ENCODE measurements at regions not wholly inside any gene's neighbourhood (a gene's known extent, or its start where the extent isn't known, plus 50 kb on each side); places are given as distances from the start of the nearest gene placed in this dataset.
A peak's percentile ranks its signal among the peaks of the same experiment; 100 is the strongest.

DNA sequence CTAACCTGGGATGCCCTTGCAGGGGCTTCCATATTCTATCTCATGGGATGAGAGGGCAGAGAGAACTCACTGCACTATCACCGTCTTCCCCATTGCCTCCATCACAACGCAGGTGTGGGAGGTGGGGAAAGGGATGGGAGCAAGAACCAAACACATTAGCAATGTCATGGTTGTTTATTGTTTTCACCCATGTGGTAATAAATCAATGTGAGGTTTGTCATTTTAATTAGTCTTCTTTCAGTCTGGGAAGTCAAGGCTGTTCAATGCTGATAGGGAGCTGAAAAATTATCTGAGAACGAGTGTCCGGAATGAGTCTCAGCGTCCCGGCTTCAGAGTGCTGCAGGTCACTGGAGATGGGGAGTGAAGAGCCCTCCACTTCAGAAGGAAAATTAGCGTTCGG, 268.5 kb downstream of the DUSP10 start:
- TF ChIP-seq CTCF (IDR thresholded peaks at IDR 0.05) (no peak), POLR2A (IDR thresholded peaks at IDR 0.05) (no peak)
- Histone ChIP-seq H3K9me3 (no peaks in the 10 kb centered on the region), H3K27ac (no peak overlapping the region), H3K4me1 (no peaks in the 10 kb centered on the region), H3K4me3 (no peak overlapping the region), H3K36me3 (replicated peaks in 1 of 2; ENCODE audit: insufficient read depth in 1 of 2, low read depth in 2 of 2) (no peaks in the 10 kb centered on the region), H3K27me3 (no peaks in the 10 kb centered on the region)
- no peak for DNase-seq
- 26 to 28% methylated on average over 8 of the region's 8 CpGs for WGBS, 2 donors
- ATAC-seq, result no peak
- intact Hi-C loops (cut with DNase I), result no loop called here

DNA sequence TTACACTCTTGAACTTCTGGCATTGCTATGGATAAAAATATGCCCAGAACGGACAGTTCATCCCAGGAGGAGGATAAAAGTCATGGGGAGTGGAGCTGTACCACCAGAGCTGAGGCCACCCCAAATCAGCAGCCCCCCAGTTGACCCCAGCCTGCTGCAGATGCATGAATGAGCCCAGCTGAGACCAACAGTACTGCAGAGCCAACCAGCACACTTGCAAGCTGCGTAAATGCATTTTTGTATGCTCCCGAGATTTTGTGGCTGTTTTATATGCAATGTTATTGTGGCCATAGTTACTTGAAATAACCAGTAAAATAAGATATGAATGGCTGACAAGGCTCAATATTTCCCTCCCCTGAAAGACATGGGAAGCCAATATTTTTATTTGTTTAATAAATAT, 264.6 kb downstream of the DUSP10 start:
- Histone ChIP-seq H3K27ac (no peak overlapping the region), H3K9me3 (no peaks in the 10 kb centered on the region), H3K36me3 (replicated peaks in 1 of 2; ENCODE audit: insufficient read depth in 1 of 2, low read depth in 2 of 2) (no peaks in the 10 kb centered on the region), H3K27me3 (no peaks in the 10 kb centered on the region), H3K4me1 (no peaks in the 10 kb centered on the region), H3K4me3 (no peak overlapping the region)
- ATAC-seq (no peak), DNase-seq (no peak)
- intact Hi-C loops (cut with DNase I), result no loop called here
- TF ChIP-seq CTCF (IDR thresholded peaks at IDR 0.05), result no peak
- TF ChIP-seq POLR2A (IDR thresholded peaks at IDR 0.05), result no peak
- 57 to 72% methylated on average over 3 of the region's 3 CpGs for WGBS, 2 donors

DNA sequence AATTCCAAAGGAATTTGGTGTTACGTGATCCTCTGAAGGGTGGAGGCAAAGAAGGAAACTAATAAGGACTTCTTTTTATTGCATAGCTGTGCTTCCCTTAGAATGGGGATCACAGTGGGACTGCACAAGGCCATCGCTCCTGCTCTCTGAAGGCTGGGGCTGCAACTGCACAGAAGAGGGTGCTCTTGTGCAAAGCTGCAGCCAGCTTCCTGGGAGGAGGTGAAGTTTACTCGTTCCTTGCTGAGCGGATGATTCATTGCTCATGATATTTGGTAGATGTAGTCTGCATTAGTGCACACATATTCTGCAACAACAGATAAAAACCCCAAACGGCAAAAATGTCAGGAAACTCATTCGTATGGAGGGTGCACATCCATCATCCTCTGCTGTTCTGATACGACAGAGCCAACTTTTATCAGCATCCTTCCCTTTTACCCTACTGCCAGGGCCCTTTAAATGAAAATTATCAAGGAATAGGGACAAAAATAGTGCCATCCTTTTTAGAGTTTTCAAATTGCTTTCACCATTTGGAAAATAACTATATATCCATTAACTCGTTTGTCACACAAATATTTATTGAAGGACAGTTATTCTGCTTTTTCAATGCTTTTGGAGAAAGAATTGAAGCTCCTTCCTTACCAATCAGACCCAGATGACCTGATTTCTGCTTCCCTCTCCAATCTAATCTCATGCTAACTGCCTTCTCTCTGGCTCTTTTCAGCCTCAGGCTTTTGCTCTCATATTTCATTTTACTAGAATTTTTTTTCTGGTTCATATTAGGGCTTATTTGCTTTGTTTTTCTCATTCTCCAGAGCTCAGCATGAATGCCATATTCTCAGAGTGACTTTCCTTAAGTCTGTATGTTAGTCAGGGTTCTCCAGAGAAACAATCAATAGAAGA, 263.6 kb downstream of the DUSP10 start:
- intact Hi-C loops (cut with DNase I), result no loop called here
- 16 to 27% methylated on average over 8 of the region's 8 CpGs for whole genome bisulfite sequencing, 2 donors
- TF ChIP-seq POLR2A (IDR thresholded peaks at IDR 0.05), result no peak
- TF ChIP-seq CTCF (IDR thresholded peaks at IDR 0.05), result peak in 5 of 7 experiments; percentile 38 to 59 (median 52)
- H3K27ac ChIP-seq, result no peak overlapping the region
- H3K9me3 ChIP-seq, result no peaks in the 10 kb centered on the region
- H3K4me3 ChIP-seq, result no peak overlapping the region
- H3K27me3 ChIP-seq, result no peaks in the 10 kb centered on the region
- DNase-seq (peak; percentile 38 to 51 (median 48)), ATAC-seq (peak; percentile 63)
- no peaks in the 10 kb centered on the region for H3K4me1 ChIP-seq
- no peaks in the 10 kb centered on the region for H3K36me3 ChIP-seq (replicated peaks in 1 of 2; ENCODE audit: insufficient read depth in 1 of 2, low read depth in 2 of 2)

- no peak overlapping the region for H3K4me3 ChIP-seq
- no peaks in the 10 kb centered on the region for H3K9me3 ChIP-seq
- no peak for TF ChIP-seq POLR2A (IDR thresholded peaks at IDR 0.05)
- TF ChIP-seq CTCF (IDR thresholded peaks at IDR 0.05), result no peak
- WGBS, 2 donors, result 50 to 53% methylated on average over 8 of the region's 8 CpGs
- DNase-seq (no peak), ATAC-seq (no peak)
- H3K4me1 ChIP-seq, result no peaks in the 10 kb centered on the region
- no peaks in the 10 kb centered on the region for H3K27me3 ChIP-seq
- H3K36me3 ChIP-seq (replicated peaks in 1 of 2; ENCODE audit: insufficient read depth in 1 of 2, low read depth in 2 of 2), result no peaks in the 10 kb centered on the region
- intact Hi-C loops (cut with DNase I), result no loop called here
- no peak overlapping the region for H3K27ac ChIP-seq
Observed at GRCh38 chr1:221487781-221488524, 253.9 kb downstream of the DUSP10 start.

All from body of pancreas (tissue), 4 donors.